NOMO-1 treated with DMSO at 0.1 percent for 48 hours (cell line): ENCODE measurements at regions not wholly inside any gene's neighbourhood (a gene's known extent, or its start where the extent isn't known, plus 50 kb on each side); places are given as distances from the start of the nearest gene placed in this dataset.
"Not testable (repeated sequence)": the region's sequence is repeated elsewhere in the genome, so short reads cannot be mapped to it uniquely, and the experiment has no call there.

Experiments used
- DNase-seq: peaks from one replicate; lab custom pipeline; 2025; ENCODE audit not compliant: unreplicated experiment; lab: John Stamatoyannopoulos, UW

DNA sequence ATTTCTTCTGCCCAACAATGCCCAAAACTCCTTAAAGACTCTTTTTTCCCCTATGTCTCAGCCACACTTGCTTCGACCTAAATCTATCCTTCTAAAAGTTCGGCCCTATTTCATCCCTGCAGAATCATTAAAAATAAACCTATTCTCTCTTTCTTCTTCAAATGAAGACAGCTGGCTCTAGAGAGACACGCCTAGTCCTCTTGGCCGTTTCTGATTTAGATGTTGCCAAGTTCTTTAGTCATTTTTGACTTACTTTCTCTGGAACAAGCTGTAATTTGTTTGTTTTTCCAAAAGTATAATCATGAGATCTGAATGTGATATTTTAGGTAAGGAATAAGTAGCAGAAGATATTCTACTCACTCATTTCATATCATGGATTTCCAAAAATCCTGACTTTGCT lies 211.6 kb downstream of the CENPC start:
- no peak for DNase-seq

DNA sequence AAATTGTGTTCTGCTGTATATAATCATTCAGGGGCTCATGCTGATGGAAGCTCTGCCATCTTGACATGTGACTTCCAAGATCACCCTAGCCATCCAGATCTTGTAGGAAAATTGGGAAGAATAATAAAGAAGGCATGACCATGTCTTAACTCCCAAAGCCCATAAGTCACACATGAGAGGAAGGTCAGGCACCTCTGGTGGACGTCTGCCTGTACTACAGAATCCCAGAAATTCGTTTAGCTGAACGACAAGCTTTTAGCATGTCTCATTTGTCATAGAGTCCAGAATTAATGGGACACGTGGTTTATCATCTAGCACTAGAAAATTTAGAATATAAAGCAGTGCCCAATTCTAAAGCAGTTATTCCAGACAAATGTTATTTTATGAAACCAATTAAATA lies 212.7 kb downstream of the CENPC start:
- DNase-seq: no peak

DNA sequence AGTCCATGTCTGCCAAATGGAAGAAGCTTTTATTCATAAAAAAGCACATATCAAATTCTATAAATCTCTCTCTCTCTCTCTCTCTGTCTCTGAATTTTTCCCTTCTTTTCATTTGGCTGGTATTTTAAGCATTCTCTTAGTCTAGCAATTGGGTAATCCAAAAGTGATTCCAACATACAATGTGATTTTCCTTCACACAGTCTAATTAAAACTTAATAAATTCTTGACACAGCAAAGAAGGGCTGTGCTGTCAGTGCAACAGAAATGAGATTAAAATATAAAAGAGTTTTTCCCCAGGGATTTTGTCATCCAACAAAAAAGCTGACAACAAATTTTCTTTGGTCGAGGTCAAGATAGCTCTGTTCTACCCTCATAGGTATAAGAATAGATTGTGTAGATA lies 216.9 kb downstream of the CENPC start:
- no peak for DNase-seq

DNA sequence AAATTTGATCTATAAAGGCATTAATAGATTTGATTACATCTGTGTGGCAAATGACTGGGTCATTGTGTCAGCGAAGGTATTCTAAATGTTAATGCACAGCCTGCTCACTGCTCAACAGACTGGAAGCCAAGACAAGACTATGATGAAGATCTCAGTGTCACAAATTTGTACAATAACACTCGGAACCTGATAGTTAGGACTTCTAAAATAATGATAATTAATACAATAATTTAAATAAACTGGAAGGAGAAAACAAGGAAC lies 217.4 kb downstream of the CENPC start:
- DNase-seq: no peak

DNA sequence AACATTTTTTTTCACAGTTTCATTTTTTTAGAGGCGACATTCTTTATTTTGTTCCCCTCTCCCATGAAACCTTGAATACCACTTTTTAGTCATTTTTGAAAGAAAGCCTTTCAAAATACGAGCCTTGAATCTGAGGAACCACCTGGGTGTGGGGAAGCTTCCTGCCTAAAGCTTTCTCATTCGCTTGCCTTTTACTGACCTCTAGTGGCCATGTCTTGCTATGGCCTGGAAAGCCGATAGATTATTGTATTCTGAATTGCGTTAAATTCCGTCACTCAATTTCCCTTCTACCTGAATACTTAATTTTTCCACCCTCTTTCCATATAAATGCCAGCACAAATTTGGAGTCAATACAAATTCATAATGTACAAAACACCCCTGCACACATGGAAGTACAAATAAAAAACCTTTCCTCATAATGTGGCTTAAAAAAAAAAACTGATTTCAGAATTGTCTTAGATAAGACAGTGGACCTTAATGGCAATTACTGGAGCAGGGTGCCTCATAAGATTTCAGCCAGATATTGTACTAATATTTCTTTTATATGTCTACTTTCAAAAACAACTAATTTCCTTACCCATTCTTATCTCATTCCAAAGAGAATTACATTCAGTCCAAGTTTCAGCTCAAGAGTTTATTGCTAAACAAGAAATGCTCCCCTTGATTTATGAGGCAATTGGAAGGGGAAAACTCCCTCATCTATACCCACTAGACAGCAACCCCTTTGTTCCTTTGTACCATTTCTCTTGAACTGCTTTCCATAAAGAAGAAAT lies 217.9 kb downstream of the CENPC start:
- peak; percentile 31 for DNase-seq

DNA sequence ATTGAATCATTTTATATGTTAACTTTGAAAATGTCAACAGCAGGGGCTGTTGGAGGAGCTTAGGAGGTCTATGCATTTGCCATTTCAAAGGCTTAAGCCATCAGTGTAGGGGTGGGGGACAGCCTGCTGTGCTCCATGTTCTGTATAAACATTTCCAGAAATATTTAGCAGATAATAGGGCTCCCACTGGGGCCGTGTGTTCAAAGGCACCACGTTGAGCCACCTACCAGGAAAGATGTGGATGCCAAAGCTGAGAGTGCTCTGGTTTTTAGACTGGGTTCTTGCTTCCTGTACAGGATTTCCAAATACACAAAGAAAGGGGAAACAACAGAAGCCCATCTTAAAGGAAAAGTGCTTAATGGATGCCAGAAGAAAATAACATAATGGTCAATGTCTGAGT lies 219.5 kb downstream of the CENPC start:
- no peak for DNase-seq

DNA sequence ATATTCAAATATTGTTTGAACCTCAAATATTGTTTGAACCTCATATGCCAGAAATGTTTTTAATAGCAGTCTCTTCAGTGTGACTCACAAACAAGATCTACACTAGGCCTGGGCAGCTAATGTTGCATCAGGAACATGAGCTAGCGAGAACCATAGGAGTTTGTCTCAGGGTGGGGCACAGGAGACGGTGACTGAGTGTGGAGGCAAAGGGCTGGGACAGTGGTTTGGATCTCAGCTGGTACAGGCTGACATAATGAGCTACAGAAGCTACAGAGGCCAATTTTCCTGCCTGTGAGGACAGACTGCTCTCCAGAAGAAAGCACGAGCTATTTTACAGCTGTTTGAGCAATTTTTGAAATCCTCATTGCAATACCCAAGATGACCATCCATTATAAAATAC lies 224.7 kb downstream of the CENPC start:
- DNase-seq: no peak

DNA sequence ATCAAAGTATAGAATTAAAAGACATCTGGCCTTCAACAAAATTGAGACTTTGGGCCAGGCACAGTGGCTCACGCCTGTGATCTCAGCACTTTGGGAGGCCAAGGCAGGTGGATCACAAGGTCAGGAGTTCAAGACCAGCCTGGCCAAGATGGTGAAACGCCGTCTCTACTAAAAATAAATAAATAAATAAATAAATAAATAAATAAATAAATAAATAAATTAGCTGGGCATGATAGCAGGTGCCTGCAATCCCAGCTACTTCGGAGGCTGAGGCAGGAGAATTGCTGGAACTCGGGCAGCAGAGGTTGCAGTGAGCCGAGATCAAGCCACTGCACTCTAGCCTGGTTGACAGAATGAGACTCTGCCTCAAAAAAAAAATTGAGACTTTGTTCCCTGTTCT lies 225.7 kb downstream of the CENPC start:
- not testable (repeated sequence) for DNase-seq

DNA sequence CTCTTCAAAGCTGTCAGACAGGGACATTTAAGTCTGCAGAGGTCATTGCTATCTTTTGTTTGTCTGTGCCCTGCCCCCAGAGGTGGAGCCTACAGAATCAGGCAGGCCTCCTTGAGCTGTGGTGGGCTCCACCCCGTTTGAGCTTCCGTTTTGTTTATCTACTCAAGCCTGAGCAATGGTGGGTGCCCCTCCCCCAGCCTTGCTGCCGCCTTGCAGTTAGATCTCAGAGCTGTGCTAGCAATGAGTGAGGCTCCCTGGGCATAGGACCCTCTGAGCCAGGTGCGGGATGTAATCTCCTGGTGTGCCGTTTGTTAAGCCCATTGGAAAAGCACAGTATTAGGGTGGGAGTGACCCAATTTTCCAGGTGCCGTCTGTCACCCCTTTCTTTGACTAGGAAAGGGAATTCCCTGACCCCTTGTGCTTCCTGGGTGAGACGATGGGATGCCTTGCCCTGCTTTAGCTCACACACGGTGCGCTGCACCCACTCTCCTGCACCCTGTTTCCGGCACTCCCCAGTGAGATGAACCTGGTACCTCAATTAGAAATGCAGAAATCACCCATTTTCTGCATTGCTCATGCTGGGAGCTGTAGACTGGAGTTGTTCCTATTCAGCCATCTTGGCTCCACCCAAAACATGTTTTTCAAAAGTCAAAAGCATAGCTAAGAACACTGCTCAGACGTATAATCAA lies 244.7 kb downstream of the CENPC start:
- DNase-seq: not testable (repeated sequence)

DNA sequence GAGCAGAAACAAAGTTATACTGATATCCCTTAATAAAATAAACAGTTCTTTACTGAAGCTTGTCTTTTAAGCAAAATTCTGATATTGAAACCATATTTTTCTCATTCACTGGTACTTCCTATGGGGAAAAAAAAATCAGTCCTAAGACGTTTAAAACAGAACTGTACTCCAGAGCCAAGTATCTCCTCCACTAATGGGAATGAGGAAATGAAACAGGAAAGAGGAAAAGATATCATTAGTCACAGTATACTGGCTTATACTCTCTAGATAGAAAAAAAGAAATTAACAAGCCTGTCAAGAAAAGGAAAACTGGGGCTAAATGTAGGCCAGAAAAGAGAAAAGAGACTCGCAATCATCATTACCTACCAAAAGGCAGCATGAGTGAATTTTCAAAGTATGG lies 252.7 kb downstream of the CENPC start:
- no peak for DNase-seq

DNA sequence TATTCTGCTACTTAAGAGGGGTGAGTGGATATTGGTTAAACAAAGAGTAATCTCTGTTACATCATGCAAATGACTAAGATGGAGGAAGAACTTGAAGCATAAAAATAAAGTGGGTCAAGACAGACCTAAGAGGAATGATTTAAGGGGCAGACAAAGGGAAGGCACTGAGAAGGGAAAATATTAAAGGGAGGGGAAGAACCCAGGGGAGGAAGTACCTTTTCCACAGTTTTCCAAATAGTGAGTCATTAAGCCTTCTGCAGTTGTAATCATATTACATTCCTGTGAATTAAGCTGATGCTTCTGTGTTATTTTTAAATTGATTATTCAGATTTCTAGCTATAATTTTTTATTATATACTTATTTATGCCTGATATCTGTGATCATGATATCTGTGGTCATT lies 253.3 kb downstream of the CENPC start:
- DNase-seq: no peak

DNA sequence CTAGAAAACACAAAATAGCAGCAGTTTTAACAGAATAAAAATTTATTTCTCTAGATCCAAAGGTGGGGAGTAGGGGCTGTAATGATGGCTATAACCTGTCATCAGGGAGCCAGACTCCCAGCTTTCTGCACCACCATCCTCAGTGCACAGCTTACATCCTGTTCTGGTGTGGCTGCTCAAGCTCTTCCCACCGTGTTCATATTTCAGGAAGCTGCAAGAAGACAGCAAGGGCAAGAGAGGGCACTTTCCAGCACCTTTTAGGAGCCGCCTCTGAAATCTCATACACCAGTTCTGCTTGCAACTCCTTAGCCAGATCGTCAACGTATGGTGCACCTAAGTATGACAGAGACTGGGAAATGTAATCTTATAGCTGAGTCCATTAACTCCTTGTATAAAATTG lies 253.7 kb downstream of the CENPC start:
- DNase-seq: no peak

DNA sequence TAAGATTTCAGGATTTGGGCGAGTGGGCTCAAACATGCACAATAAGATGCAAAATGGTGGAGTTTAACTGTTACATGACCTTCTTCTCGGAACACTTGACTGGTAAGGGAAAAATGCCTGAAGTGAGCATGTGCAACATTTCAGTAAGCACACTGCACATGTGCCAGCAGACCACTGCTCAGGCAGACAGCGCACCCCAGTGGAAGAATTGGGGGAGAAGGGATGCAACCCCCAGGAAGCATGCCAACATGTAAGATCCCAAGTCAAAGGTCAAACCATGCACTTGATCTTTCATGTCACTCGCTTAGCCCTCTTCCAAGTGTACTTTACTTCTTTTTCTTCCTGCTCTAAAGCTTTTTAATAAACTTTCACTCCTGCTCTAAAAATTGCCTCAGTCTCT lies 256.3 kb downstream of the CENPC start:
- DNase-seq: no peak

DNA sequence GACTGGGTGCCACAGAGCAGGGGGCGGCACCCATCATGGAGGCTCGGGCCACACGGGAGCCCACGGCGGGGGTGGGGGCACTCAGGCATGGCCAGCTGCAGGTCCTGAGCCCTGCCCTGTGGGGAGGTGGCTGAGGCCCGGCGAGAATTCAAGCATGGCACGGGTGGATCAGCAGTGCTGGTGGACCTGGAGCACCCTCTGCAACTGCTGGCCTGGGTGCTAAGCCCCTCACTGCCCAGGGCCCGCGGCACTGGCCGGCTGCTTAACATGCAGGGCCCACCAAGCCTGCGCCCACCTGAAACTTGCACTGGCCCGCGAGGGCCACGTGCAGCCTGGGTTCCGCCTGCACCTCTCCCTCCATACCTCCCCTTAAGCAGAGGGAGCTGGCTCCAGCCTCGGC lies 258.6 kb downstream of the CENPC start:
- DNase-seq: no peak

DNA sequence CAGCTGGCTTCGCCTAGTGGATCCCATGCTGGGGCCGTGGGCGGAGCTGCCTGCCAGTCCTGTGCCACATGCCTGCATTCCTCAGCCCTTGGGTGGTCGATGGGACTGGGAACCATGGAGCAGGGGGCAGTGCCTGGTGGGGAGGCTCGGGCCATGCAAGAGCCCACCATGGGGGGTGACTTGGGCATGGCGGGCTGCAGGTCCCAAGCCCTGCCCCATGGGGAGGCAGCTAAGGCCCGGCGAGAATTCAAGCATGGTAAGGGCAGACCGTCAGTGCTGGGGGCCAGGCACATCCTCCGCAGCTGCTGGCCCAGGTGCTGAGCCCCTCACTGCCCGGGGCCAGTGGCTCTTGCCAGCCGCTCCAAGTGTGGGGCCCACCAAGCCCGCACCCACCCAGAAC lies 262.6 kb downstream of the CENPC start:
- no peak for DNase-seq

DNA sequence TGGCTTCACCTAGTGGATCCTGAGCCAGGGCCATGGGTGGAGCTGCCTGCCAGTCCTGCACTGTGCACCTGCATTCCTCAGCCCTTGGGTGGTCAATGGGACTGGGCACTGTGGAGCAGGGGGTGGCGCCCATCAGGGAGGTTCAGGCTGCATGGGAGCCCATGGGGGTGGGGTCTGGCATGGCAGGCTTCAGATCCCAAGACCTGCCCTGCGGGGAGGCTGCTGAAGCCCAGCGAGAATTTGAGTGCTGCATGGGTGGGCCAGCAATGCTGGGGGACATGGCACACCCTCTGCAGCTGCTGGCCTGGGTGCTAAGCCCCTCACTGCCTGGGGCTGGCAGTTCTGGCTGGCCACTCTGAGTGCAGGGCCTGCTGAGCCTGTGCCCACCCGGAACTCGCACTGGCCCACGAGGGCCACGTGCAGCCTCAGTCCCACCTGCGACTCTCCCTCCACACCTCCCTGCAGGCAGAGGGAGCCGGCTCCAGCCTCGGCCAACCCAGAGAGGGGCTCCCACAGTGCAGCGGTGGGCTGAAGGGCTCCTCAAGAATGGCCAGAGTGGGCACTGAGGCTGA lies 270.0 kb downstream of the CENPC start:
- no peak for DNase-seq

DNA sequence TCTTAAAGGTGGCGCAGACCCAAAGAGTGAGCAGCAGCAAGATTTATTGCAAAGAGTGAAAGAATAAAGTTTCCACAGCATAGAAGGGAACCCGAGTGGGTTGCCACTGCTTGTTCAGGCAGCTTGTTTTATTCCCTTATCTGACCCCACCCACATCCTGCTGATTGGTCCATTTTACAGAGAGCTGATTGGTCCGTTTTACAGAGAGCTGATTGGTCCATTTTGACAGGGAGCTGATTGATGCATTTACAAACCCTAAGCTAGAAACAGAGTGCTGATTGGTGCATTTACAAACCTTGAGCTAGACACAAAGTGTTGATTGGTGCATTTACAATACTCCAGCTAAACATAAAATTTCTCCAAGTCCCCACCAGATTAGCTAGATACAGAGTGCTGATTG lies 270.6 kb downstream of the CENPC start:
- DNase-seq: not testable (repeated sequence)

DNA sequence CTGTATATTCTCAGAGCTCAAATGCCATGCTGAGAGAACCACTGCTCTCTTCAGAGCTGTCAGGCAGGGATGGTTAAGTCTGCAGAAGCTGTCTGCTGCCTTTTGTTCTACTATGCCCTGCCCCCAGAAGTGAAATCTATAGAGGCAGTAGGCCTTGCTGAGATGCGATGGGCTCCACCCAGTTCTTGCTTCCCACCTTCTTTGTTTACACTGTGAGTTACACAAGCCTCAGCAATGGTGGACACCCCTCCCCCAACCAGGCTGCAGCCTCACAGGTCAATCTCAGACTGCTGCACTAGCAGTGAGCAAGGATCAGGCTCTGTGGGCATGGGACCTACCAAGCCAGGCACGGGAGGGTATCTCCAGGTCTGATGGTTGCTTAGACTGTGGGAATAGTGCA lies 271.6 kb downstream of the CENPC start:
- DNase-seq: no peak

DNA sequence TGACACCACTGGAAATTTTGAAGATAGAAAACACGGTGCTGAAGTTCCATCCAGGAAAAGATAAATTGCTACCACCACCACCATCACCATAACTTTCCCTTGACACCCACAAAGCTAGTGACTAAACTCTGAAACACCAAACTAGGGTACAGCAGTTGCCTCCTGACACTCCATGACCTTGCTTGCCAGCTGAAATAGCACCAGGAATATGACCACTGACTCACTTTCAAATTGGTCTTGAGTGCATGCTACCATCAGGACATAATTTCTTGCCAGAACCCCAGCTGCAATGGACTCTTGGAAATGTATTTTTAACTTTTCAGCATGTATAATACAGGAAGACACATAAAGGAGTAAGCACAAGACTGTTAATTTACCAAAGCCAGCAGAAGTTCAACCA lies 283.3 kb downstream of the CENPC start:
- no peak for DNase-seq

DNA sequence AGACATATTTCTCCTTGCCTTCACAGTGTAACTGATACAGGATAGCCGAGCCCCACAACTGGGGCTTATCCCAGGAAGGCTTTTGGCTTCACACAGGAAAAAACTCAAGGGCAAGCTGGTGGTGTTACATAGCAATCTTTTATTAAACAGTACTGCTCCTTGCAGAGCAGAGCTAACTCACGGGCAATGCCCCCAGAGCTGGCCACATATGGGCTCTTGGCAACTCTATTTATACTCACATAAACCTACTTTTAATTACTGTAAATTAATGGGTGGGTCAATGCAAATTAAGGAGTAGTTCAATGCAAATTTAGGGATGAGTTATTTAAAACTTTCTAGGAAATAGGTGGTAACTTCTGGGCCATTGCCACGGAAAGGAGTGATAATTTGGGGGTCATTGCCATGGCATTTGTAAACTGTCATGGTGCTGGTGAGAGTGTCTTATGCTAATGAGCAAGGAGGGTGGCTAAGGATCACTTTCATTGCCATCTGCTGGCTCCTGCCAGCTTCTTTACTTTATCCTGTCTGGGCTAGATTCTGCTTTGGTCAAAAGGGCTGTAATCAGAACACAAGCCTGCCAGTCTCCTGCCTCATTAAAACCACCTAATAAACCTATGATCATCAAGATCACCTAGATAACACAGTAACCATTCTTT lies 288.8 kb downstream of the CENPC start:
- no peak for DNase-seq

DNA sequence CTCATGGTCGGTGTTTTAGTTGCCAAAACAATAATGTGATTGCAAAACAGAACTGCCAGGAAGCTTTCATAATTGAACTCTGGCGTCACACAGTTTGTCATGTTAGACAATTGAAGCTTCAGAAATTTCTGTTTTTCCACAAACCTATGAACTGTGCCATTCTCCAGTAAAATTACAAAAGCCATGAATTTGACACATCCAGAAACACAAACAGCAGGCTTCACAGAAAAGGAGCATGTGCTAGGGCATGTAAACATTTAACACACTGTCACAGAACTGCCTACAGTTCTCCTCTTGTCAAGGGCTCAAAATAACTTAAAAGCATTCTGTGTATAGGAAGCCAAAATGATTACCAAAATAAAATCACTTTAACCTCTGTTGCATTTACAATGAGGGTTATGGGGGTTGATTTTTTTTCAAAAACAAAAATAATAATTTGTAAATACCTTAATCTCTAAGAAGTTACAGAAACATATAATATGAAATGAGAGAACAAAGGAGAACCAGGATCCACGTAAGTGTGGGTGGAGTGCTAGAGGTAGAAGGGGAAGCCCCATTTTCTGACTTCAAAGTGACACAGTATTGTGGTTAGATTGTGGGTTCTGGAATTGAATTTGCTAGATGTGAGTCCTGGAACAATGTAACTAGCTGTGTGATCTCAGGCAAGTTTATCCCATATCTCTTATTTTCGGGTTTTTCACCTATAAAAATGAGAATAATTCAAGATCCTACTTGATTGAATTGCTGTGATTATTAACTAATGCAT lies 295.0 kb downstream of the CENPC start:
- DNase-seq: peak; percentile 26

DNA sequence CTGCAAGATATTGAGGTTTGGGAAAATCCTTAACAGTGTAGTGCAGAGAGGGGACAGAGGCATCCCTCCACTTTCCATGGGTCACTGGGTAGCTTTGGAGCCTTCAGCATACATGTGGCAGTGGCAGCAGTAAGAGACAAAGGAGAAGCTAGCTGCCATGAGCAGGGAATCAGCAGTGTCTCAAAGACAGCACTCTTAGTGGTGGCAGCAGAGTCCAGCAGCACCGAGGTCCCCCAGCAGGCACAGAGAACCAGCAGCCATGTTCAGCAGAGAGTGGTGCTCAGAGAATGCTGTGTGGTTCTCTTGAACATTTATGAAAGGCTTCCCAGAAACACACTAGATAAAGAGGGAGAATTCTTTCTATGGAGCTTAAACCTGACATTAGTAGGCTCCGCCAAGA lies 308.5 kb downstream of the CENPC start:
- no peak for DNase-seq
